ENCODE measurements at regions not wholly inside any gene's neighbourhood (a gene's known extent, or its start where the extent isn't known, plus 50 kb on each side); places are given as distances from the start of the nearest gene placed in this dataset.

GRCh38 chrX:8971116-8971515, 62.8 kb downstream of the FAM9B start:
- Mint-ChIP-seq H3K4me3 (ENCODE audit: unreplicated experiment) (no peak overlapping the region), H3K4me1 (ENCODE audit: unreplicated experiment) (peaks cover 6% of the 10 kb centered on the region), H3K27me3 (ENCODE audit: unreplicated experiment) (no peaks in the 10 kb centered on the region), H3K27ac (ENCODE audit: unreplicated experiment) (no peak overlapping the region), H3K9me3 (ENCODE audit: unreplicated experiment) (peaks cover 18% of the 10 kb centered on the region), H3K36me3 (ENCODE audit: unreplicated experiment) (no peaks in the 10 kb centered on the region)
- DNase-seq (ENCODE audit: extremely low spot score, unreplicated experiment) = no peak
- peak; percentile 51 for TF ChIP-seq CTCF (IDR thresholded peaks at IDR 0.05)

DNA sequence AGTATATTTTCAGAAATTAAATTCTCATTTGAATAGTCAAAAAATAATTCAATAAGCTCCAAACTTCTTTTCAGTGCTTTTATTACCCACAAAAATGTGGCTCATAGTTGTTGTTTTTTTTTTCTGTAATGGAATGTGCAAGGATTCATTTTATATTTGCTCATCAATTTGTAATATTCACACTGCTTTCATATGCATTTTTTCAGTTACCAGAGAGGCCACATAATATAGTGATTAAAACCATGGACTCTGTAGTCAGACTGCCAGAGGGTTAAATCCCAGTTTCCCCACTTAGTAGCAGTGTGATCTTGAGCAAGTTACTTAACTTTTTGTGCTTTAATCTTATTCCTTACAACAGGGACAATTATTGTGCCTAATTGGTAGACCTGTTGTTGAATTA, 64.5 kb downstream of the FAM9B start:
- DNase-seq (ENCODE audit: extremely low spot score, unreplicated experiment) = no peak
- no peak for TF ChIP-seq CTCF (IDR thresholded peaks at IDR 0.05)
- Mint-ChIP-seq H3K27me3 (ENCODE audit: unreplicated experiment) (no peaks in the 10 kb centered on the region), H3K4me1 (ENCODE audit: unreplicated experiment) (peaks cover 6% of the 10 kb centered on the region), H3K36me3 (ENCODE audit: unreplicated experiment) (no peaks in the 10 kb centered on the region), H3K27ac (ENCODE audit: unreplicated experiment) (no peak overlapping the region), H3K9me3 (ENCODE audit: unreplicated experiment) (peaks cover 14% of the 10 kb centered on the region), H3K4me3 (ENCODE audit: unreplicated experiment) (no peak overlapping the region)

DNA sequence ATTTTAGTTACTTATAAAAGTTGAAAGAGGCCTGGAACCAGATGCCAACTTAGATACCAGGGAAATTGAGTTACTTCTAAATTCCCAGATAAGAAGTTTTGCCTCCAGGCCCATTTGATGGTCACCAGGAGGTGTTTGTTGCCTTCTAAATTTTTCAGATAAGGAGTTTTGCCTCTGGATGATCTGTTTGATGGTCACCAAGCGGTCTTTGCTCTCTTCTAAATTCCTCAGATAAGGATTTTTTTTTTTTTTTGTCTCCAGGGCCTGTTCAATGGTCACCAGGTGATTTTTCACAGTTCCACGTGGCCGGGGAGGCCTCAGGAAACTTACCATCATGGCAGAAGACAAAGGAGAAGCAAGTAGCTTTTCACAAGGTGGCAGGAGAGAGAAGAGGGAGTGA, 66.5 kb downstream of the FAM9B start:
- Mint-ChIP-seq H3K27ac (ENCODE audit: unreplicated experiment) (no peak overlapping the region), H3K4me1 (ENCODE audit: unreplicated experiment) (peaks cover 6% of the 10 kb centered on the region), H3K4me3 (ENCODE audit: unreplicated experiment) (no peak overlapping the region), H3K36me3 (ENCODE audit: unreplicated experiment) (no peaks in the 10 kb centered on the region), H3K9me3 (ENCODE audit: unreplicated experiment) (peaks cover 16% of the 10 kb centered on the region), H3K27me3 (ENCODE audit: unreplicated experiment) (no peaks in the 10 kb centered on the region)
- no peak for DNase-seq (ENCODE audit: extremely low spot score, unreplicated experiment)
- TF ChIP-seq CTCF (IDR thresholded peaks at IDR 0.05) = no peak

GRCh38 chrX:8960957-8961468, 72.9 kb downstream of the FAM9B start:
- no peak overlapping the region for H3K27ac Mint-ChIP-seq (ENCODE audit: unreplicated experiment)
- peaks cover 24% of the 10 kb centered on the region for H3K9me3 Mint-ChIP-seq (ENCODE audit: unreplicated experiment)
- no peak for DNase-seq (ENCODE audit: extremely low spot score, unreplicated experiment)
- no peaks in the 10 kb centered on the region for H3K4me1 Mint-ChIP-seq (ENCODE audit: unreplicated experiment)
- TF ChIP-seq CTCF (IDR thresholded peaks at IDR 0.05) = no peak
- peaks cover 9% of the 10 kb centered on the region for H3K27me3 Mint-ChIP-seq (ENCODE audit: unreplicated experiment)
- H3K4me3 Mint-ChIP-seq (ENCODE audit: unreplicated experiment) = no peak overlapping the region
- H3K36me3 Mint-ChIP-seq (ENCODE audit: unreplicated experiment) = no peaks in the 10 kb centered on the region

DNA sequence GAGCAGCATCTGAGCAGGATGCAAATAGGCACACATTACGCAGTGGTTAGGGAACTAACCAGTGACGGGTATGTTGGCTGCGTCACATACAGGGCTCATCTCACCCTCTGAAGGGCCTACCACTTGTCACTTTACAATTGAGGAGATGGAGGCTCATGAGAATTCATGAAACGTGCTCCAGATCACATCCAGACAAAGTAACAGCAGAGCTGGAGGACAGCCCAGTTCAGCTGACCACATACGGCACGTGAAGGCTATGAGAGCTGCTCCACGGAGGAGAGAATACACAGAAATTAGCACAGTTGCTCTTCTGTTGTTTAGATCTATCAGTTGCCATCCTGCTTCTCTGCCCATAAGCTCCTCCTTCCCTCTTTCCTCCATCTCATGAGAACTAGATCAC, 78.4 kb downstream of the FAM9B start:
- DNase-seq (ENCODE audit: extremely low spot score, unreplicated experiment) = no peak
- H3K4me3 Mint-ChIP-seq (ENCODE audit: unreplicated experiment) = no peak overlapping the region
- H3K4me1 Mint-ChIP-seq (ENCODE audit: unreplicated experiment) = no peaks in the 10 kb centered on the region
- no peak overlapping the region for H3K27ac Mint-ChIP-seq (ENCODE audit: unreplicated experiment)
- H3K9me3 Mint-ChIP-seq (ENCODE audit: unreplicated experiment) = peaks cover 25% of the 10 kb centered on the region
- H3K27me3 Mint-ChIP-seq (ENCODE audit: unreplicated experiment) = peaks cover 9% of the 10 kb centered on the region
- H3K36me3 Mint-ChIP-seq (ENCODE audit: unreplicated experiment) = no peaks in the 10 kb centered on the region
- TF ChIP-seq CTCF (IDR thresholded peaks at IDR 0.05) = no peak

All from osteocyte (in vitro differentiated cells).